Muscle layer of colon (tissue), 2 donors: ENCODE measurements at regions not wholly inside any gene's neighbourhood (a gene's known extent, or its start where the extent isn't known, plus 50 kb on each side); places are given as distances from the start of the nearest gene placed in this dataset.

ENCODE experiments used
- H3K27ac ChIP-seq: one replicate; pipeline ENCODE4 v1.7.0; 2013; ENCODE audit warnings: low read depth, mild to moderate bottlenecking, low read length, moderate library complexity
- H3K27me3 ChIP-seq, 2 donors: one replicate each; pipeline ENCODE4 v1.7.0; 2013; ENCODE audit warnings: low read length in 2 of 2, mild to moderate bottlenecking in 2 of 2; ENCODE audit not compliant: insufficient read depth in 2 of 2, control insufficient read depth in 1 of 2
- H3K36me3 ChIP-seq: one replicate; pipeline ENCODE4 v1.7.0; 2013; ENCODE audit warnings: mild to moderate bottlenecking, low read length; ENCODE audit not compliant: insufficient read depth
- H3K4me1 ChIP-seq: one replicate; pipeline ENCODE4 v1.7.0; 2013; ENCODE audit warnings: mild to moderate bottlenecking, low read length; ENCODE audit not compliant: insufficient read depth
- H3K4me3 ChIP-seq, 2 donors: one replicate each; pipeline ENCODE4 v1.7.0; 2013; ENCODE audit warnings: low read length in 2 of 2, low read depth in 1 of 2, mild to moderate bottlenecking in 1 of 2, moderate library complexity in 1 of 2
- H3K9ac ChIP-seq: one replicate; pipeline ENCODE4 v1.7.0; 2013; ENCODE audit warnings: low read length
- H3K9me3 ChIP-seq: one replicate; pipeline ENCODE4 v1.7.0; 2013; ENCODE audit warnings: mild to moderate bottlenecking, low read length
- donor health status: abdominal sarcoma.
- donor health status: Adenocarcinoma of cecum.

DNA sequence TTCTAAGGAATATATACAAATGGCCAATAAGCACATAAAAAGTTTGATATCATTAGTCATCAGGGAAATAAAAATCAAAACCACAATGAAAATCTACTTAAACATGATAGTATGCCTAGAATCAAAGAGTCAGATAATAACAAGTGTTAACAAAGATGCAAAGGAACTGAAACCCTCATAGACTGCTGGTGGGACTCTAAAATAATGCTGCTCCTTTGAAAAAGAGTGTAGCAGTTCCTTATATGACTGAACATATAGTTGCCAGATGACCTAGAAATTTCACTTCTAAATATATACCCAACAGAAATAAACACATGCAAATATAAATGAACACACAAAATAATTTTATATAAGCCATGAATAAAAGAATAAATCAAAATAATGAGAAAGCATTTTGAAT is 205.1 kb upstream of the CTSO start:
- Histone ChIP-seq H3K4me1 (no peaks in the 10 kb centered on the region), H3K9me3 (no peaks in the 10 kb centered on the region), H3K9ac (no peak overlapping the region), H3K27me3 (no peaks in the 10 kb centered on the region), H3K4me3 (no peak overlapping the region), H3K36me3 (no peaks in the 10 kb centered on the region), H3K27ac (no peak overlapping the region)

DNA sequence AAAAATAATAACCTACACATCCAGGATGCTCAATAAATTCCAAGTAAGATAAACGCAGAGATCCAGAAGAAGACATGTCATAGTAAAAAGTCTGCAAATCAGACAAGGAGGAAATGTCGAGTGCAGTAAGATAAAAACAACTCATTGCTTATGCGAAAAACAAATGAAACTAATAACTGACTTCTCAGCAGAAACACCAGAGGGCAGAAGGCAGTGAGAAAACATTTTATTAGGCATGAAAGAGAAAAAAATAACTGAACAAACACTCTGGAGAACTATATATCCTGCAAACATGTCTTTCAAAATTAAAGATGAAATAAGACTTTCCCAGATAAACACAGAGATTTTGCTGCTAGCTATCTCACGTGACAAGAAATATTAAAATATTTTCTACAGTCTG is 201.3 kb upstream of the CTSO start:
- Histone ChIP-seq H3K9ac (no peak overlapping the region), H3K27ac (no peak overlapping the region), H3K36me3 (no peaks in the 10 kb centered on the region), H3K4me1 (no peaks in the 10 kb centered on the region), H3K9me3 (no peaks in the 10 kb centered on the region), H3K27me3 (no peaks in the 10 kb centered on the region), H3K4me3 (no peak overlapping the region)

DNA sequence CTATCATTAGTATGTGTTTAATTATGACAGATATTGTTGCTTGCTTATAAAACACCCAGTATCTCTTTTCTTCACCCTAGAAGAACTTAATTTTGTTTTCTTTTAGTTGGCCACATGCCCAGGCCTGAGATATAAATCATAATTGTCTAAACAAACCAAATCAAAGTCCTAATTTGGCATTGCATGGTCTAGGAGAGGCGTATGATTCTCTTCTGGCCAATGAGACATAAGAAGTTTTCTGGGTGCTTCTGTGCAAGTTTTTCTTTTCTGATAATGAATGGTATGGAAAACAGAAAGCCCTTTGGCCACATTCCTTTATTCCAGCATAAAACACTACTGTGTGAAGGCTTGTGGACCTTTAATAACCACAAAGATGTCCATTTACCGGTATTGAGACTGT is 192.9 kb upstream of the CTSO start:
- Histone ChIP-seq H3K9me3 (no peaks in the 10 kb centered on the region), H3K27me3 (no peaks in the 10 kb centered on the region), H3K36me3 (no peaks in the 10 kb centered on the region), H3K4me1 (peaks cover 11% of the 10 kb centered on the region), H3K4me3 (peak overlapping the region in 1 of 2 donors; percentile 9), H3K9ac (no peak overlapping the region), H3K27ac (peak overlapping the region; percentile 73)

DNA sequence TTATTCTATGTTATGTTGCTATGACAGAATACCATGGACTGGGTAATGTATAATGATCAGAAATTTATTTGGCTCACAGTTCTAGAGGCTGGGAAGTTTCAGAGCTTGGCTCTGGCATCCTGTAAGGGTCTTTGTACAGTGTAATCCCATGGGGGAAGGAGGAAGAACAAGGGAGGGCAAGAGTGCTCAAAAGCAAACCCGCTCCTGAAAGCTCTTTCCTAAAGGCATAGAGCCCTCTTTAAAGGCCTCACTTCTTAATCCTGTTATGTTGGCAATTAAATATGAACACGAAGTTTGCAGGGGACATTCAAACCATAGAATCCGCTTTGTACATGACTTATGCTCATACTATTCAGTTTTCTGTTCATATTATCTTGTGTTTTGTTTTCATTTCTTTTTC is 191.3 kb upstream of the CTSO start:
- H3K4me3 ChIP-seq = no peak overlapping the region
- H3K36me3 ChIP-seq = no peaks in the 10 kb centered on the region
- no peaks in the 10 kb centered on the region for H3K27me3 ChIP-seq
- peak overlapping the region; percentile 70 for H3K27ac ChIP-seq
- H3K4me1 ChIP-seq = peaks cover 18% of the 10 kb centered on the region
- H3K9me3 ChIP-seq = no peaks in the 10 kb centered on the region
- H3K9ac ChIP-seq = no peak overlapping the region

DNA sequence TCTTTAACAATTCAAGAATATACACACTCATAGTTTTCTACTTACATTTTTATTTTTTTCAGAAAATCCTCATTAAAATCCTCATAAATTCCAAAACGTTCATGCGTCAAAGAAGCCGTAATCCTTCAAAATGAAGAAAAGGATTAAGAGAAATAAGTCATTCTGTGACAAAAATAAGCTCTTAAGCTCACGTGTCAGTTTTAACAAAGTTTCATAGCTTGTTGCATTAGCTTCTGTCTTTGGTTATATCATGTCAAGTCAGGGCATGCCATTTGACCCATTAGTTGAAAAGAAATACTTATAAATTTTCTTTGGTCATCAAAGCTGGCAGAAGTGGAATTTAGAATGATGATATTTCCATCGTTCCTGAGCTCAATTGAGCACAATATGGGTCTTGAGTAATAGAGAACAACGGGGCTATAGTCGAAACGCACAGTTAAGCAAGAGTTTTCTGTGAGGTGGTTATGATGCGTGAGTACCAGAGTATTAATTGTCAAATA is 185.2 kb upstream of the CTSO start:
- Histone ChIP-seq H3K4me3 (no peak overlapping the region), H3K36me3 (no peaks in the 10 kb centered on the region), H3K27ac (peak overlapping the region; percentile 16), H3K9me3 (no peaks in the 10 kb centered on the region), H3K27me3 (no peaks in the 10 kb centered on the region), H3K4me1 (peaks cover 32% of the 10 kb centered on the region), H3K9ac (no peak overlapping the region)

DNA sequence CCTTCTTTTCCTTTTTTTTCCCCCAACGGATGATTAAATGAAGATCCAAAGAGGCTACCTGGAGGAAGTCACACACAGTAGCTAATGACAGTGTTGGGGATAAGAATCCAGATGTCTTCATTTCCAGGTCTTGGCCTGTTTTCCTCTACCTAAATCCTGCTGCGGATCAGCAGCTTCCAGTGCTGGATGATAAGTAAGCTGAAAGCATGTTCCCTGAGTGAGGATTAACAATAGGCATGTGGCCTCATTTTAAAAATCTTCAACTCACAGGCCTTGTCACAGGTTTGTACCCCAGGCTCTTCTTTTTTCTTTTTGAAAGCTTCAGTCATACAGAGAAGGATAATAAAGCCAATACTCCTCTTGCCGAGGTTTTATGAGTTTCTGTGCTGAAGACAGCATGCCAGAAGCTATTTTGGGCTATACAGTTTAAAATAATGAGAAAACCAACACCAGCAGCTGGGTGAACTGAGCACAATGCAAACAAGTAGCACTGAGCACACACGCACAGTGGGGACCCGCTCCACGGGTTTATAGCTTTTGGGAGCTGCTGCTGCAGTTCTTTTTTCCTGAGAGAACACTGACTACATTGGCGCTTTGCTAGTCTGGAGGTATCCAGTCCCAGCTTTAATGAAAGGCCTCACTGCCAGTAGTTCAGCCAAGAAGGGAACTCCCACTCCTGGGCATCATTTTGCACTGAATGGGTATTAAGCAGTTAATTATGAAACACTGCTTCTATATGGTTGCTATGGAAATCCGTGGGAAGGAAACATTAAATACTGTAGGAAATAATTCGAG is 184.2 kb upstream of the CTSO start:
- H3K4me3 ChIP-seq = peak overlapping the region in 1 of 2 donors; percentile 30
- peaks cover 28% of the 10 kb centered on the region for H3K4me1 ChIP-seq
- H3K9me3 ChIP-seq = no peaks in the 10 kb centered on the region
- H3K27me3 ChIP-seq = no peaks in the 10 kb centered on the region
- peak overlapping the region; percentile 8 for H3K27ac ChIP-seq
- peak overlapping the region; percentile 14 for H3K9ac ChIP-seq
- no peaks in the 10 kb centered on the region for H3K36me3 ChIP-seq

DNA sequence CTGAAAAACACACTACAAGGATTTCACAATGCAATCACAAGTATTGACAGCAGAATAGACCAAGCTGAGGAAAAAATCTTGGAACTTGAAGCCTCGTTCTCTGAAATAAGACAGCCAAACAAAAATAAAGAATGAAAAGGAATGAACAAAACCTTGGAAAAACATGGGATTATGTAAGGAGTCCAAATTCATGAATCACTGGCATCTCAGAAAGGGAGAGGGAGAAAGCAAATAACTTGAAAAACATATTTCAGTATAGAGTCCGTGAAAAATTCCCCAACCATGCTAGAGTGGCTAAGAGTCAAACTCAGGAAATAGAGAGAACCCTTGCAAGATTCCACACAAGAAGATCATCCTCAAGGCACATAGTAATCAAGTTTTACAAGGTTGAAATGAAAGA is 178.5 kb upstream of the CTSO start:
- Histone ChIP-seq H3K9me3 (no peaks in the 10 kb centered on the region), H3K4me1 (peaks cover 3% of the 10 kb centered on the region)

DNA sequence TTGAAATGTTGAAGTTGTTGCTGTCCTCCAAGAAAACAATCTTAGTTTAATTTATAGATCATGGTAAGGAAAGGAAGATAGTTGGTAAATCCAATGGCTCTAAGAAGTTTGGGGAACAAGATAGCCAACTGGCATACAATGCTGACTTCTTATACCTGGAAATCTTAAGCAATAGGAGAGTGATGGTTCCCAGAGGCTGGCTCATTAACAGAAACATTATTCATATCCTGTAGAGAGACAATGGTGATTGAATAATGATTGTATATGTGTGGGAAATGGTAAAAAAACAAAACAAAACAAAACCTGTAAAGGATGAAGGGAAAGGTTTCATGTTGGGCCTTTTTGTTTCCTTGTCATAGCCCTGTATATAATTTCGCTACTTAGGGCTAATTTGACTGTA is 174.9 kb upstream of the CTSO start:
- Histone ChIP-seq H3K4me3 (no peak overlapping the region), H3K9ac (no peak overlapping the region), H3K9me3 (no peaks in the 10 kb centered on the region), H3K27ac (no peak overlapping the region), H3K36me3 (no peaks in the 10 kb centered on the region), H3K27me3 (no peaks in the 10 kb centered on the region), H3K4me1 (no peaks in the 10 kb centered on the region)

More for the DNA sequence above, 178.5 kb upstream of the CTSO start:
- Histone ChIP-seq H3K36me3 (no peaks in the 10 kb centered on the region), H3K4me3 (no peak overlapping the region), H3K9ac (no peak overlapping the region), H3K27ac (no peak overlapping the region), H3K27me3 (no peaks in the 10 kb centered on the region)

DNA sequence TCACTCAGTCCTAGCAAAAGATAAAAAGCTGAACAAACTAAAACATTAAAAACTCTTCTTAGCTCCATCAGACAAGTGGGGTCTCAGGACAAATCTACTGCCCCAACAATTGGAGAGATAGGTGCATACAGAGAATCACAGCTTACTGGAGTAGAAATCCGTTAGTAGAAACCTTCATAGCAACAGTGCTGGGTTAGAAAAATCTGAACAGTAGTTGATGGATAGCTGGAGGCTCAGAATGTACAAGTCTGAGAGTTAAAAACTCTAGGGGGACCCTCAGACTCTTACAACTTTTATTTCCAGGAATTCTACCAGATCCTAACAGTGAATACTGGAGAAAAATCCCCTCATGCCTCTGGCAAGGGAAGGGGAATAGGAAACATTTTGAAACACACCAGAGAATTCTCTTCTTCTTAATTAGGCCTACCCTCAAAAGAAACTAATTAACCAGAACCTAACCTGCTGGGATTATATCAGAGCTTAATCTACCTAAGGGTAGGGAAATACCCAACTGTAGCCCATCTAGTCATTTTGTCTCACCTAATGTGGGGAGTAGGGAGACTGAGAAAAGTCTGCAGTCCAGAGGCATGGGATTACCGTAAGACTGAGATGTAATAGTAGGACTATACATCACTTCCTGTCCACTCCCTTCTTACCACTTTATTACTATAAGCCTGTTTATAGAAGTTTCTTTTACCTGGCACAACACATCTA is 165.0 kb upstream of the CTSO start:
- H3K27ac ChIP-seq = no peak overlapping the region
- peaks cover 7% of the 10 kb centered on the region for H3K4me1 ChIP-seq
- H3K27me3 ChIP-seq = no peaks in the 10 kb centered on the region
- H3K9me3 ChIP-seq = no peaks in the 10 kb centered on the region
- no peak overlapping the region for H3K9ac ChIP-seq
- no peak overlapping the region for H3K4me3 ChIP-seq
- no peaks in the 10 kb centered on the region for H3K36me3 ChIP-seq

DNA sequence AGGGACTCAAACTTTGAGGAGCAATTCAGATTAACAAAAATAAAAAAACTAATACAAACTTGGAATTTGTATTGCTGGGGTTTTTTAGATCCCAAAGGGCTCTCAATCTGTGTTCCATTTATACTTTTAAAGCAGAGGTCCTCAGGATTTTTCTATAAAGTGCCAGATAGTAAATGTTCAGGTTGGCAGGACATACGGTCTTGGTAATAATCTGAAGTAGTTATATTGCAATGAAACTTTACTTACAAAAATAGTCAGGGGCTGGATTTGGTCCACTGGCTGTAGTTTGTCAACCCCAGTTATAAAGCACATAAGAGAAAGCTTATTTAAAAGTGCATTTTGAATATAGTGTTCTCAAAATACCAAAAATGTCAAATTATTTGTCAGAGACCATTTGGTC is 164.1 kb upstream of the CTSO start:
- Histone ChIP-seq H3K27me3 (no peaks in the 10 kb centered on the region), H3K9me3 (no peaks in the 10 kb centered on the region), H3K4me1 (peaks cover 16% of the 10 kb centered on the region), H3K4me3 (no peak overlapping the region), H3K9ac (no peak overlapping the region), H3K36me3 (no peaks in the 10 kb centered on the region), H3K27ac (no peak overlapping the region)

DNA sequence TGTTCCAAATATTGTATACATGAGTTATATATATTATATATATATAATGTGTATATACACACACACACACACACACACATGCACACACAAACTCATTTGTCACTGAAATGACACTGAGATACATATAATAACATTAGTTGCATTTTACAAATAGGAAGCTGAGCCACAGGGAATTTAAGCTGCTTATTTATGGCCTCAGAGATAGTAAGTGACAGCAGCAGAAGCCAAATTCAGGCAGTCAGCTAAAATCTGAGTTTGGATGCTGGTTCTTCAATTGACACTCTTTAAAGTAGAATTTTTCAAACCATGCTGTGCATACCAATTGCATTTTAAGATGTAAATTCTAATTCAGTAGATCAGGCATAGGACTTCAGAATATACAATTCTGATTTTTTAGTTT is 163.3 kb upstream of the CTSO start:
- H3K36me3 ChIP-seq = no peaks in the 10 kb centered on the region
- H3K4me3 ChIP-seq = no peak overlapping the region
- H3K4me1 ChIP-seq = peaks cover 18% of the 10 kb centered on the region
- no peak overlapping the region for H3K27ac ChIP-seq
- no peaks in the 10 kb centered on the region for H3K27me3 ChIP-seq
- no peaks in the 10 kb centered on the region for H3K9me3 ChIP-seq
- no peak overlapping the region for H3K9ac ChIP-seq
